KOPT-K1 (cell line): ENCODE measurements at regions not wholly inside any gene's neighbourhood (a gene's known extent, or its start where the extent isn't known, plus 50 kb on each side); places are given as distances from the start of the nearest gene placed in this dataset.

Experiments used
- H3K27ac ChIP-seq: fragments of 200-600 bp; sonication (generic); 2 replicates; pipeline ENCODE4 v1.5.1; 2016; ENCODE audit warnings: antibody characterized with exemption, mild to moderate bottlenecking, low read depth, low read length; ENCODE audit not compliant: poor library complexity, severe bottlenecking
- H3K36me3 ChIP-seq: fragments of 200-600 bp; sonication (generic); 2 replicates; pipeline ENCODE4 v1.5.1; 2017; ENCODE audit warnings: antibody characterized with exemption, mild to moderate bottlenecking, low read length, moderate library complexity; ENCODE audit not compliant: insufficient read depth
- H3K9me3 ChIP-seq: fragments of 200-600 bp; sonication (generic); 2 replicates; pipeline ENCODE4 v1.5.1; 2017; ENCODE audit warnings: antibody characterized with exemption, low read length, mild to moderate bottlenecking; ENCODE audit not compliant: insufficient read depth, poor library complexity, severe bottlenecking

DNA sequence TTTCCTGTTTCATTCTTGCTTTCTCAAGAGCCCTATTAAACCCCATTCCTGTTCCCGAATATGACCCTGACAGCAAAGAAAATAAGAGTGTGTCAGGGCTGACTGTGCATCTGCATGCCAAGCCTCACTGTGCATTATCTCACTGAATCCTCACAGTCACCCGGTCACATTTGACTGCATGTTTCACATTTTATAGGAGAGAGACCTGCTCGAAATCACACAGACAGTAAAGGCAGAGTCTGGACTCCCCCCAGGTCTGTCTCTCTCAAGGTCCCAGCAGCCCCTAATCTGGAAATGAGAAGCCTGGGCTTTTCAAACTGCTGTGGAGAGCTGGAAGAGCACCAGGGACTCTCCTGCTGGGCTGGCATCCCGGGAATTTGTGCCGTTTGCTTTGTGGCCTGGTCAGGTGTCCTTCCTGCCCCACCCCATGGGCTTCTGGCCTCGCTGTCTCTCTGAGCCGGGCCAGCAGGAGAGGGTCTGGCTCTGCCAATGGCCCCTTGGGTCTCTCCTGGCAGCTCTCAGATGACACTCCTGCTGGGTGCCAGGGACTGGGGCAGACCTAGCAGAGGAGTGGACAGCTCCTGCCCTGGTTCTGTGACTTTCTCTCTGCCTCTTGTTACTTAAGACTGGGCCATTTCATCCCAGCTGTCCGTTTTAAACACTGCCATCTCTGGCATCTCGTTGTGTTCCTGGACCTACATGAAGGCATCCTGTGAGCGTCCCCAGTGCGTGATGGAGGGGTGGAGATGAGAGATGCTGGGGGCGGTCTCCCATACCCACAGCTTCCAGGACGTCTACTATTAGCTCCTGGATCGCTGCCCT is 173.6 kb downstream of the ARHGAP12 start:
- Histone ChIP-seq H3K27ac (no peak overlapping the region), H3K9me3 (no peaks in the 10 kb centered on the region), H3K36me3 (no peaks in the 10 kb centered on the region)

DNA sequence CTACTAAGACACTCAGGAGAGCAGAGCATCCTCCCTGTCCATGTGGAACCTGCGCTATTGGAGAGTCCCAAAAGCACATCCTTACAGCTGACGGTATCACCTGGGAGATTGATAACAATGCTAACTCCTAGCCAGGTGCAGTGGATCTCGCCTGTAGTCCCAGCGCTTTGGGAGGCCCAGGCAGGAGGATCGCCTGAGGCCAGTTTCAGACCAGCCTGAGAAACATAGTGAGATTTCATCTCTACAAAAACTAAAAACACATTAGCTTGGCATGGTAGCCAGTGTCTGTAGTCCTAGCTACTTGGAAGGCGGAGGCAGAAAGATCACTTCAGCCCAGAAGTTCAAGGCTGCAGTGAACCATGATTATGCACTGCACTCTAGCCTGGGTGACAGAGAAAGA is 174.9 kb downstream of the ARHGAP12 start:
- Histone ChIP-seq H3K9me3 (no peaks in the 10 kb centered on the region), H3K36me3 (no peaks in the 10 kb centered on the region), H3K27ac (no peak overlapping the region)

- no peaks in the 10 kb centered on the region for H3K36me3 ChIP-seq
- H3K9me3 ChIP-seq: no peaks in the 10 kb centered on the region
- no peak overlapping the region for H3K27ac ChIP-seq
Observed at GRCh38 chr10:31752170-31752569, 176.5 kb downstream of the ARHGAP12 start.

GRCh38 chr10:31751738-31752080 is 176.9 kb downstream of the ARHGAP12 start:
- Histone ChIP-seq H3K9me3 (no peaks in the 10 kb centered on the region), H3K27ac (no peak overlapping the region), H3K36me3 (no peaks in the 10 kb centered on the region)

DNA sequence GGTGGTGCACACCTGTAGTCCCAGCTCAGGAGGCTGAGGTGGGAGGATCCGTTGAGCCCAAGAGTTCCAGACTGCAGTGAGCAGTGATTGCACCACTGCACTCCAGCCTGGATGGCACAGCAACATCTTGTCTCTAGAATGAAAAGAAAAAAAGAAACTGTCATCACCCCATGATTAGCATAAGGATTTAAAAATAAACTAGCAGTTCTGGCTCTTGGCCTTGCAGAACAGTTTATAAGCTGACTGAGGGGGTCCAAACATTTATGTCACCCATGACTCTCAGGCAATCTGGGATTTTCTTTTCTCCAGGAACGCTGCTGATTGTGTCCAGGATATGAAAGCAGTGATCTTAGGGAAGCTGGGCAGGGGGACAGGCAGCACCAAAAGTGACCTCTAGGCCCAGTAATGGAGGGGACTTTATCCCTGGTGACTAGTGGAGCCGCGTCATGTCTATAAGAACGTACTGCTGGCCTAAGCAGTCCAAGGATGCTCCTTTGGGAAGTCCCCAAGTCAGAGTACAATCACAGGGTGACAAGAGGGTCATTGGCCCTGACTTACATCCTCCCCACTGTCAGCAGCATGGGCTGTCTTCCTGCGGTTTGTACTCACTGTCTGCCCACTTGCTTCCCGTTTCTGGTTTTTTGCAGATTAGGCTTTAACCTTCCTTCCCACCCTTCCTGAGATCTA is 177.4 kb downstream of the ARHGAP12 start:
- H3K36me3 ChIP-seq: no peaks in the 10 kb centered on the region
- H3K9me3 ChIP-seq: no peaks in the 10 kb centered on the region
- no peak overlapping the region for H3K27ac ChIP-seq

GRCh38 chr10:31749981-31750840 is 178.4 kb downstream of the ARHGAP12 start:
- Histone ChIP-seq H3K36me3 (no peaks in the 10 kb centered on the region), H3K27ac (no peak overlapping the region), H3K9me3 (no peaks in the 10 kb centered on the region)

DNA sequence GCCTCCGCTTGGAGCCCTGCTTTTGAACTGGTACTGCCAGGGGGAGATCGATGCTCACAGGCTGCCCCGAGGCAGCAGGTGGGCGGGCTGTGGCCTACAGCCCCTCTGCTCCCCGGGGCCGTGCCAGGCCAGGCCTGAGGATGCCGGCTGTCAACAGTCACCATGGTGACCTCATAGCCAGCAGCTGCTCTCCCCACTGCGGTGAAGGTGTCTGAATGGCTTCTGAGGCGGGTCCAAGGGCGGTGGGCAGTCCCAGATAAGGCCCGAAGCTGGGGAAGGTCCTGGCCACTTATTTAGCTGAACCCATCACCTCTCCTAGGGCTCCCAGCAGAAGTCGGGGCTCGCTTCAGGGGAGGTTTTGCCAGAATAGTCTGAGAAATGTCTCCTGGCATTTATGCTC is 179.3 kb downstream of the ARHGAP12 start:
- Histone ChIP-seq H3K36me3 (no peaks in the 10 kb centered on the region), H3K27ac (no peak overlapping the region), H3K9me3 (no peaks in the 10 kb centered on the region)

- H3K9me3 ChIP-seq: no peaks in the 10 kb centered on the region
- H3K36me3 ChIP-seq: no peaks in the 10 kb centered on the region
- H3K27ac ChIP-seq: no peak overlapping the region
Observed at GRCh38 chr10:31745612-31746376, 182.8 kb downstream of the ARHGAP12 start.

DNA sequence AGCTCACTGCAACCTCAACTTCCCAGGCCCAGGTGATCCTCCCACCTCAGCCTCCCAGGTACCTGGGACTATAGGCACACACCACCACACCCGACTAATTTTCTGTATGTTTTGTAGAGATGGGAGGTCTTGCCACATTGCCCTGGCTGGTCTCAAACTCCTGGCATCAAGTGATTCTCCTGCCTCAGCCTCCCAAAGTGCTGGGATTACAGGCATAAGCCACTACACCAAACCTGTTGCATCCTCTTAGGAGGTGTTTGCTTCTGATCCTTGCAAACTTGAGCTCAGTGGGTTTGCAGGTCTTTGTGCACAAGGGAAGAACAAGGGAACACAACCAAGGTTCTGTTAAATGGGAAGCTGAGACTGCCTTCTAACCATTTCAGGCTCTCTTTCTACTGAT is 184.6 kb downstream of the ARHGAP12 start:
- Histone ChIP-seq H3K27ac (no peak overlapping the region), H3K9me3 (no peaks in the 10 kb centered on the region), H3K36me3 (no peaks in the 10 kb centered on the region)

DNA sequence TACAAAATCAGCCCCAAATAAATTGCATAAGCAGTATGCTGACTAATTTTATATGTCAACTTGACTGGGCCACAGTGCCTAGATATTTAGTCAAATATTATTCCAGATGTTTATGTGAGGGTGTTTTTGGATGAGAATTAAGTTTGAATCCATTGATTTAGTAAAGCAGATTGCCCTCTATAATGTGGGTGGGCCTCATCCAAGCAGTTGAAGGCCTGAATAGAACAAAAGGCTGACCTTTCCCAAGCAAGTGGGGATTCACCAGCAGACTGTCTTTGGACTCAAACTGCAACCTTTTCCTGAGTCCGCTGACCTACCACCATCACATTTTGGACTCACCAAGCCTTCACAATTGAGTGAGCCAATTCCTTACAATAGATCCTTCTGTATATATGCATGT is 186.4 kb downstream of the ARHGAP12 start:
- H3K9me3 ChIP-seq: no peaks in the 10 kb centered on the region
- no peak overlapping the region for H3K27ac ChIP-seq
- H3K36me3 ChIP-seq: no peaks in the 10 kb centered on the region

GRCh38 chr10:31741473-31741872 is 187.2 kb downstream of the ARHGAP12 start:
- Histone ChIP-seq H3K36me3 (no peaks in the 10 kb centered on the region), H3K27ac (no peak overlapping the region), H3K9me3 (peaks cover 3% of the 10 kb centered on the region)

DNA sequence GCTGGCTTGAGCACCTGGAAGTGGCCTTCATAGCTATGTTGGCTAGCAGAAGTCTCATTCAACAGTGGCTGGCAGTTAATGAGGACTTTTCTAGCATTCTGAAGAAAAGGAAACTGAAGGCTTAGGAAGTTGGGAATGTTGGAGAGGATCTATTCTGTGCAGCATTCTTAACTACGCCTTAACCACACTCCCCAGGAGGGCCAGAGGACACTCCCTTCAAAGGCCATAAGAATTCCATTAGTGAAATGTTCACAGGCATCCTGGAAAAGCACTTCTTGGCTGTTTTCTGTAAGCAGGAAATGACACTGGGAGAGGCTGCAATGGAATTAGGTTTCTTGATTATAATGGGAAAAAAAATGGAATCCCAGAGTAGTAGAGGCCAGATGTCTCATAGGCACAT is 188.9 kb downstream of the ARHGAP12 start:
- H3K27ac ChIP-seq: no peak overlapping the region
- no peaks in the 10 kb centered on the region for H3K36me3 ChIP-seq
- H3K9me3 ChIP-seq: peaks cover 11% of the 10 kb centered on the region

DNA sequence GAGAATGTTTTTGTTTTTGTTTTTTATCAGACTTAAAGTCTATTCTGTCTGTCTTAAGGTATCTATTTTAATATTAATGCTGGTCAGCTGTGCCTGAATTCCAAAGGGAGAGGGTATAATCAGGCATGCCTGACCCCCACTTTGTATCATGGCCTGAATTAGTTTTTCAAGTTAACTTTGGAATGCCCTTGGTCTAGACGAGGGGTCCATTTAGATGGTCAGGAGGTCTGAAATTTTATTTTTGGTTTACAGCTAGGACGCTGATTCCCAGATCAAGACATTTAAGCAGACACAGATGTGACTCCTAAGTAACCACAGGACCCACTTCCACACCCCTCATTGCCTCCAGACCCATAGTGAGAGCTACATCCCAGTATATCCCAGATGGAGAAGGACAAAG is 189.5 kb downstream of the ARHGAP12 start:
- Histone ChIP-seq H3K36me3 (no peaks in the 10 kb centered on the region), H3K27ac (no peak overlapping the region), H3K9me3 (peaks cover 11% of the 10 kb centered on the region)

DNA sequence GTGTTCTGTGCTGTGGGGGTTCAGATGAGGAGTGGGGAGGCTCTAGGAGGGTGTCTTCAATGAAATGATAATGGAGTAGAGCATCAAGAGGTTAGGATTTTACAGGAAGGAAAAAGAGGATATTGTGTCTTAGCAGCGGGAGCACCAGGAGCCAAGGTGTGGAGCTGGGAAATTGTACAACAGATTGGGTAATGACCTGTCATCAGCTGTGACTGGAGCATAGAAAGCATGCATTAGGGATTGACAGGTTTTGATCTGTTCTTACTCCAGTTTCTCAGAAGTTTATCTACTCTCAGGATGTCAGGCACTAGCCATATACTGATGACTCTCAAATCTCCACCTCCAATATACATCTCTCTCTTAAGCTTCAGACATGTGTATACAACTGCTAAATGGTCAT is 196.9 kb downstream of the ARHGAP12 start:
- H3K9me3 ChIP-seq: peaks cover 14% of the 10 kb centered on the region
- no peak overlapping the region for H3K27ac ChIP-seq
- no peaks in the 10 kb centered on the region for H3K36me3 ChIP-seq

DNA sequence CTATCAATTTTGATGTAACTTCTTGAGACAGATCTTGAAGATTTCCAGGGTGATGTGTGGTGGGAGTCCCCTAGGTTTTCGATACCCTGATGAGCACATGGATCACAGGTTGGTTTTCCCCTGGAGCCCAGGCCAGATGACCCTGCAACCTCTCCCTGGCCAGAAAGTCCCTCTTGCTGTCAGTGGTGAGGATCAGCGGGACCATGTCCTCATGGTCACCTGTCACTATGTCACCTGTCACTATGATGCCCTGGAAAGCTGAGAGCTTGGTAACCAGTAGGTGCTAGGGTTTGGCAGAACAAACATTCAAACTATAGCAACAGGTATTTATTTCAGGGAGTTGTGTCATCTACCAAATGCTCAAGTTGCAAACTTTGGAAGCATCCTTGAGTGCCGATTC is 197.9 kb downstream of the ARHGAP12 start:
- Histone ChIP-seq H3K36me3 (no peaks in the 10 kb centered on the region), H3K9me3 (peaks cover 5% of the 10 kb centered on the region), H3K27ac (no peak overlapping the region)
